Breast epithelium (tissue), 4 donors: ENCODE measurements at regions not wholly inside any gene's neighbourhood (a gene's known extent, or its start where the extent isn't known, plus 50 kb on each side); places are given as distances from the start of the nearest gene placed in this dataset.

Experiments
- DNase-seq, 2 donors: peaks; one replicate each; pipeline ENCODE4 v3.0.0-alpha.2; 2019; ENCODE audit warnings: low spot score in 2 of 2
- H3K27ac ChIP-seq, 2 donors: fragments of 200-600 bp; sonication (generic) in 1 of 2; one replicate each; pipeline ENCODE4 v1.5.1; 2016 to 2019; ENCODE audit warnings: mild to moderate bottlenecking in 1 of 2
- H3K27me3 ChIP-seq, 2 donors: fragments of 200-600 bp; sonication (generic) in 1 of 2; one replicate each; pipeline versions ENCODE4 v1.5.1 to v1.6.0; 2017 to 2019; ENCODE audit warnings: control low read depth in 1 of 2, mild to moderate bottlenecking in 1 of 2
- H3K36me3 ChIP-seq: fragments of 200-600 bp; one replicate; pipeline ENCODE4 v1.5.1; 2019
- H3K4me1 ChIP-seq, 2 donors: fragments of 200-600 bp; sonication (generic); one replicate each; pipeline ENCODE4 v1.5.1; 2016 to 2019; ENCODE audit warnings: control low read depth in 1 of 2
- H3K4me3 ChIP-seq, 3 donors: fragments of 200-600 bp; sonication (generic); 1 replicate in 2 of 3; 2 replicates in 1 of 3; pipeline ENCODE4 v1.5.1; 2016 to 2019; ENCODE audit warnings: mild to moderate bottlenecking in 3 of 3, moderate library complexity in 2 of 3
- H3K9me3 ChIP-seq, 2 donors: fragments of 200-600 bp; sonication (generic) in 1 of 2; one replicate each; pipeline ENCODE4 v1.5.1; 2016 to 2019; ENCODE audit warnings: control low read depth in 1 of 2
- POLR2A ChIP-seq: fragments of 450-650 bp; IDR thresholded peaks from one replicate; pipeline ENCODE4 v1.6.1; 2016; ENCODE audit warnings: antibody characterized with exemption, mild to moderate bottlenecking, moderate library complexity
- POLR2AphosphoS5 ChIP-seq, 3 donors: sonication (generic); formaldehyde crosslinking; IDR thresholded peaks; one replicate each; pipeline ENCODE4 v1.6.1; 2017; ENCODE audit warnings: antibody characterized with exemption in 3 of 3
- intact Hi-C: fragments of 100-400 bp; cut with DNase I; formaldehyde crosslinking; loops from one replicate; pipeline ENCODE4 v1.15.1; 2023; ENCODE audit warnings: low total_unique reads
- TF ChIP-seq, protein P1 (sequence below), 3 donors: fragments of 450-650 bp; IDR thresholded peaks; one replicate each; pipeline ENCODE4 v1.5.1; 2016 to 2017; ENCODE audit warnings: antibody characterized with exemption in 3 of 3, mild to moderate bottlenecking in 3 of 3, moderate library complexity in 3 of 3

DNA sequence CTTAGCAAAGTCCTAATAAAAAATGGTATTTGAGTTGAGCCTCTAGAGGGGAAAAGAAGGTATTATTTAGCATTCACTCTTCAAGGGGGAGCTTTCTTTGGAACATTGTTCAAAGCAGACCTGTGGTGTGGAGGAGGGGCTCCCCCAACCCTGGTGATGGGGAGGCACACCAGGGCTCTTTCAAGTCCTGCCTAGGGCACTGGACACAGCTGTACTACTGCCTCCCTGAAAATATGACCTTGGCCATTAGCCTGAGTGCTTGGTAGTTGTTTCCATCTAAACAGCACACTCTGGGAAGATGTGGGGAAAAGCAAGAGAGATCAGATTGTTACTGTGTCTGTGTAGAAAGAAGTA, 215.1 kb upstream of the CNR1 start:
- no peaks in the 10 kb centered on the region for H3K36me3 ChIP-seq
- intact Hi-C loops, result no loop called here
- H3K27ac ChIP-seq, result no peak overlapping the region
- no peak for DNase-seq
- TF ChIP-seq, protein P1, sequence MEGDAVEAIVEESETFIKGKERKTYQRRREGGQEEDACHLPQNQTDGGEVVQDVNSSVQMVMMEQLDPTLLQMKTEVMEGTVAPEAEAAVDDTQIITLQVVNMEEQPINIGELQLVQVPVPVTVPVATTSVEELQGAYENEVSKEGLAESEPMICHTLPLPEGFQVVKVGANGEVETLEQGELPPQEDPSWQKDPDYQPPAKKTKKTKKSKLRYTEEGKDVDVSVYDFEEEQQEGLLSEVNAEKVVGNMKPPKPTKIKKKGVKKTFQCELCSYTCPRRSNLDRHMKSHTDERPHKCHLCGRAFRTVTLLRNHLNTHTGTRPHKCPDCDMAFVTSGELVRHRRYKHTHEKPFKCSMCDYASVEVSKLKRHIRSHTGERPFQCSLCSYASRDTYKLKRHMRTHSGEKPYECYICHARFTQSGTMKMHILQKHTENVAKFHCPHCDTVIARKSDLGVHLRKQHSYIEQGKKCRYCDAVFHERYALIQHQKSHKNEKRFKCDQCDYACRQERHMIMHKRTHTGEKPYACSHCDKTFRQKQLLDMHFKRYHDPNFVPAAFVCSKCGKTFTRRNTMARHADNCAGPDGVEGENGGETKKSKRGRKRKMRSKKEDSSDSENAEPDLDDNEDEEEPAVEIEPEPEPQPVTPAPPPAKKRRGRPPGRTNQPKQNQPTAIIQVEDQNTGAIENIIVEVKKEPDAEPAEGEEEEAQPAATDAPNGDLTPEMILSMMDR (IDR thresholded peaks at IDR 0.05), result no peak
- no peak for TF ChIP-seq POLR2A
- no peak for TF ChIP-seq POLR2AphosphoS5 (IDR thresholded peaks at IDR 0.05)
- H3K9me3 ChIP-seq, result no peaks in the 10 kb centered on the region
- no peaks in the 10 kb centered on the region for H3K27me3 ChIP-seq
- H3K4me3 ChIP-seq, result no peak overlapping the region
- no peaks in the 10 kb centered on the region for H3K4me1 ChIP-seq

DNA sequence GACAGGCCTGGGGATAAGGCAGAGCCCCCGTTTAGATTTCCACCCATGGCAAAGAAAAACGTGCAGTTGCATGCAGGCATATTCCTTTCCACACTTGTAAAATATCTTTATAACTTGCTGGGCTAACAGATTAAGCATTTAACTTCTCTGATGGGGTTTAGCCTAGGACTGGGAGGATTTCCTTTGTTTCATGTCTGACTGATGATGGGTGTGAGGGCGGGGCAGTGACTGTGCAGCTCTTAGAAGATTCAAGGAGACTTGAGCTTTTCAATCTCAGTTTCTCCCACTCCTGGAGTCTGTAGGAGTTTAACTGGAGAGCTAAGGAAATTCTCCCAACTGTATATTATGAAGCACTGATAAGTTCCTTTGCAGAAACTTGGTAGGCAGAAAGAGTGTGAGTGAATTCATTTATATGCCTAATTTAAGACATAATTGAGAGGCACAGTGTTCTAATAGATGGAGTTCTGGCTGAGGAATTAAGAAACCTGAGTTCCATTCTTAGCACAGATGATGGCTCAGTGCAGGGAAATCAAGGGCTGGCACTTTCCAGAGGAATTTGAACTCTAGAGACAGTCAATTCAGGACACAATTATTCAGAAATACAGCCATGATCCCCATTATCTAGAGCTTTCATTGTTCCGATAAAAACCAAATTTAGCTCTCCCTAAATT, 214.6 kb upstream of the CNR1 start:
- no peak for TF ChIP-seq POLR2A
- TF ChIP-seq, protein P1 (IDR thresholded peaks at IDR 0.05), result no peak
- no peak for TF ChIP-seq POLR2AphosphoS5 (IDR thresholded peaks at IDR 0.05)
- H3K4me3 ChIP-seq, result no peak overlapping the region
- intact Hi-C loops, result no loop called here
- H3K36me3 ChIP-seq, result no peaks in the 10 kb centered on the region
- no peaks in the 10 kb centered on the region for H3K27me3 ChIP-seq
- H3K4me1 ChIP-seq, result no peaks in the 10 kb centered on the region
- no peak for DNase-seq
- no peak overlapping the region for H3K27ac ChIP-seq
- H3K9me3 ChIP-seq, result no peaks in the 10 kb centered on the region

DNA sequence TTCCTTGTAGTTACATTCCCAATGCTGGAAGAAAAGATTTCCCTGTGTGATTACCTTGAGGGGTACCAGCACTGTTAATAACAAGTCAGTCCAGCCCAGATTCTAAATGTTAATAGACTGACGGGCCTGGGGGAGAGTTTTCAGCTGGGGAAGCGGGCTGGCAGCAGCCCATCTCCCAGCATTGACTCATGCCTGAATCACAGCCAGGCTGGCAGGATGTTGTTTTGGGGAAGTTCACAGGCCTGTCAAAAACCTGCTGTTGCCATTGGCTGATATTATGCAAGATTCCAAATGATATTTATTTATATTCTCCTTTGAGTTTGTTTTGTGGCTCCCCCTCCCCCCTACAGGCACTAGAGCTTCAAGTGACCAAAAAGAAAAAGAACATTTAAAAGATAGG, 213.9 kb upstream of the CNR1 start:
- intact Hi-C loops, result no loop called here
- peak overlapping the region in 1 of 2 donors; percentile 8 for H3K27ac ChIP-seq
- peak in 1 of 2 donors; percentile 19 for DNase-seq

DNA sequence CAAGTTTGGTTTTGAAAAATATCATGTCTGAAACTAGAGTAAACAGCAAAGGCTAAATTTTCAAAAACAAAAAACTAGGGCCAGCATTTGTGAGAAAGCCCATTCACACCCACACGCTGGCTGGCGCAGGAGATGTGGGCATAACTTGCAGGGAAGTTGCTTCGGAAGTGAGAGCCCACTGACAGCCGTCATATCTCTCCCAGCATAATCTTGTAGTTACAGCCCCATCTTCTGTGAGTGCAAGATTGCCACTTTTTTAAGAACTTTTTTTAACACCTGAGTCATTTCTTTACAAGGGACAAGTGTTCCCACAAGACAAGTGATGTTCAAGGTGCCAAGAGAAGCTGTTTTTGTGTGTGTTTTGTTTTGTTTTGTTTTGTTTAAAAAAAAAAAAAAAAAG, 212.5 kb upstream of the CNR1 start:
- TF ChIP-seq POLR2A (no peak), POLR2AphosphoS5 (IDR thresholded peaks at IDR 0.05) (no peak)
- TF ChIP-seq, protein P1 (IDR thresholded peaks at IDR 0.05), result no peak
- H3K27me3 ChIP-seq, result no peaks in the 10 kb centered on the region
- DNase-seq, result no peak
- H3K4me1 ChIP-seq, result no peaks in the 10 kb centered on the region
- no peak overlapping the region for H3K27ac ChIP-seq
- no peaks in the 10 kb centered on the region for H3K9me3 ChIP-seq
- H3K36me3 ChIP-seq, result no peaks in the 10 kb centered on the region
- intact Hi-C loops, result no loop called here
- H3K4me3 ChIP-seq, result no peak overlapping the region

More for the DNA sequence above, 213.9 kb upstream of the CNR1 start:
- Histone ChIP-seq H3K27me3 (no peaks in the 10 kb centered on the region), H3K9me3 (no peaks in the 10 kb centered on the region), H3K4me1 (no peaks in the 10 kb centered on the region), H3K4me3 (no peak overlapping the region), H3K36me3 (no peaks in the 10 kb centered on the region)
- TF ChIP-seq POLR2A (no peak), POLR2AphosphoS5 (IDR thresholded peaks at IDR 0.05) (no peak)
- TF ChIP-seq, protein P1 (IDR thresholded peaks at IDR 0.05), result no peak

DNA sequence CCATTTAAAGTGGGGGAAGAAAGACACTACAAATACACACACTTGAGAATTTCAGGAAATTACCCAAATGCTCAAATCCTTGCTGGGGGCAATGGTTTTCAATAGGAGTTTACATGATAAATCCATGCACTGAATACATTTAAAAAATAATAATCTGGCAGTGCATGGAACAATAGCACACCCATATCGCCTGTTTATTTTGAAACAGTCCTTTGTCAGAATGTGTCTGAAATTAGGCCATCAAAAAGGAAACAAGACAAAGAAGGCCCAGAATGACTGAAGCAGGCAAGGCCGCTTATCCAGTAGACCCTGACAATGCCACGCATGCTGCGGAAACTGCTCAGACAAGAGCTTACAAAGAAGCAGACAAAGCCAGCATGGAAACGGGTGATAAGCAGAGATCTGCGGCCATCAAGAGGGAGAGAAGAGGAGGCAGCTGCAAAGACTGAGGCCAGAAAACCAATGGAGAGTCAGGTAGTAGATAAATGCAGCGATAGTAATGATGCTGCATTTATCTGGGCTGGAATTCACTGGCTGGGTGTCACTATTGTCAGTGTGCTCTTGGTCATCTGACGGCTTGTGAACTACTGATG, 211.9 kb upstream of the CNR1 start:
- DNase-seq, result no peak
- intact Hi-C loops, result no loop called here
- Histone ChIP-seq H3K36me3 (no peaks in the 10 kb centered on the region), H3K27me3 (no peaks in the 10 kb centered on the region), H3K4me1 (no peaks in the 10 kb centered on the region), H3K27ac (no peak overlapping the region), H3K9me3 (no peaks in the 10 kb centered on the region), H3K4me3 (no peak overlapping the region)
- TF ChIP-seq POLR2AphosphoS5 (IDR thresholded peaks at IDR 0.05) (no peak), POLR2A (no peak)
- TF ChIP-seq, protein P1 (IDR thresholded peaks at IDR 0.05), result no peak
